ENCODE measurements at regions not wholly inside any gene's neighbourhood (a gene's known extent, or its start where the extent isn't known, plus 50 kb on each side); places are given as distances from the start of the nearest gene placed in this dataset.
"Not testable (repeated sequence)": the region's sequence is repeated elsewhere in the genome, so short reads cannot be mapped to it uniquely, and the experiment has no call there.

GRCh38 chr17:70562137-70562536 is 392.8 kb downstream of the KCNJ2 start:
- intact Hi-C loops (cut with micrococcal nuclease), result no loop called here
- Mint-ChIP-seq H3K27me3 (no peaks in the 10 kb centered on the region), H3K4me3 (no peak overlapping the region), H3K27ac (no peak overlapping the region), H3K4me1 (ENCODE audit: low read depth) (peaks cover 6% of the 10 kb centered on the region), H3K36me3 (ENCODE audit: low read depth) (no peaks in the 10 kb centered on the region), H3K9me3 (no peaks in the 10 kb centered on the region)

DNA sequence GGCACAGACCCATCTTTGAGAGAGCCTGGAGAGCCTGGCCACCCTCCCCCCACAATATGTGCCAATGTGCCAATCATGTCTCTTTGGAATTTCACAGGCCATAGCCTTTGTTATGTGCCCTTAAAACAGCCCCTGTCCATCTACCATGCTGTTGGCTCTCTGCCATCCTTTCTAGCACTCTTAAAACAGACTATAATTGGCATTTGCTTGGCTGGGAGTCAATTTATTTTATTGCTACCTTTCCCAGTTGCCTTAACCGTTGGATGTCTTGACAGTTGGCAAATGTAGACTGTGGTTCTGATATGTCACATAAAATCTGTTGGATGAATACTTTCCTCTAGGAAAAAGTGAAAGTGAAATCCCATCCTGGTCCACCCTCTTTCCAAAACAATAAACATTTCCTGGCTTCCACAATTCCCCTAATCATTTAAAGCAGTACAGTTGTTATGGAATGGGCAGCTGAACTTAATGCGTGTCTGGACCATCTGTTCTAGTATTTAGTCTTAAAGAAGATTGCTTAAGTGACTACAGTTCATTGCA is 394.0 kb downstream of the KCNJ2 start:
- no peak overlapping the region for H3K4me3 Mint-ChIP-seq
- no peaks in the 10 kb centered on the region for H3K36me3 Mint-ChIP-seq (ENCODE audit: low read depth)
- no peaks in the 10 kb centered on the region for H3K9me3 Mint-ChIP-seq
- H3K27ac Mint-ChIP-seq, result no peak overlapping the region
- no peaks in the 10 kb centered on the region for H3K27me3 Mint-ChIP-seq
- peaks cover 6% of the 10 kb centered on the region for H3K4me1 Mint-ChIP-seq (ENCODE audit: low read depth)
- intact Hi-C loops (cut with micrococcal nuclease), result no loop called here

- intact Hi-C loops (cut with micrococcal nuclease), result no loop called here
- Mint-ChIP-seq H3K36me3 (ENCODE audit: low read depth) (no peaks in the 10 kb centered on the region), H3K27me3 (no peaks in the 10 kb centered on the region), H3K4me3 (no peak overlapping the region), H3K4me1 (ENCODE audit: low read depth) (no peaks in the 10 kb centered on the region), H3K27ac (no peak overlapping the region), H3K9me3 (no peaks in the 10 kb centered on the region)
These were observed 394.8 kb downstream of the KCNJ2 start for GRCh38 chr17:70564006-70564620.

DNA sequence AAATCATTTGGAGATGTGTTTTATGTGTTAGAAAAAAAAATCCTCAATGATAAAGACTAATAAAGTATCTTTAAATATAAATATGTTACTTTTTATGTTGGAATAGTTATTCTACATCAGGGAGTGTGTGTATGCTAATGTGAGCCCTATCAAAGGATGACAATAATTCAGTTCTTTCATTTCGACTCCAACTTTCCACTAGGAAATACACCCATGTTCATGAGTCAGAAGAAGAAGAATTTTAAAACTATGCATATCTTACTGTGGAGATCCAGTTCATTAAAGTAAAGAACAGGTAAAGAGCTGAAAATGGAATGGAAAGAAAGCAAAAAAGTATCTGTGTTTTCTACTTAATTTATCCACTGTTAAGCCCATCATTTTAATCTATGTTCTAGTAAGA is 399.8 kb downstream of the KCNJ2 start:
- Mint-ChIP-seq H3K27ac (no peak overlapping the region), H3K27me3 (no peaks in the 10 kb centered on the region), H3K36me3 (ENCODE audit: low read depth) (no peaks in the 10 kb centered on the region), H3K9me3 (no peaks in the 10 kb centered on the region), H3K4me1 (ENCODE audit: low read depth) (no peaks in the 10 kb centered on the region), H3K4me3 (no peak overlapping the region)
- intact Hi-C loops (cut with micrococcal nuclease), result no loop called here

DNA sequence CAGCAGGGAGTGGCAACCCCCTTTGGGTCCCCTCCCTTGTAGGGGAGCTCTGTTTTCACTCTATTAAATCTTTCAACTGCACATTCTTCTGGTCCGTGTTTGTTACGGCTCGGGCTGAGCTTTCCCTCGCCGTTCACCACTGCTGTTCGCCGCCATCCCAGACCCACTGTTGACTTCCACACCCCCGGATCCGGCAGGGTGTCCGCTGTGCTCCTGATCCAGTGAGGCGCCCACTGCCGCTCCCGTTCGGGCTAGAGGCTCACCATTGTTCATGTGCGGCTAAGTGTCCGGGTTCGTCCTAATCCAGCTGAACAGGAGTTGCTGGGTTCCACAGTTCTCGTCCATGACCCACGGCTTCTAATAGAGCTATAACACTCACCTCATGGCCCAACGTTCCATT is 408.1 kb downstream of the KCNJ2 start:
- no peak overlapping the region for H3K27ac Mint-ChIP-seq
- no peaks in the 10 kb centered on the region for H3K4me1 Mint-ChIP-seq (ENCODE audit: low read depth)
- H3K27me3 Mint-ChIP-seq, result no peaks in the 10 kb centered on the region
- intact Hi-C loops (cut with micrococcal nuclease), result no loop called here
- peaks cover 33% of the 10 kb centered on the region for H3K9me3 Mint-ChIP-seq
- H3K36me3 Mint-ChIP-seq (ENCODE audit: low read depth), result no peaks in the 10 kb centered on the region
- no peak overlapping the region for H3K4me3 Mint-ChIP-seq

DNA sequence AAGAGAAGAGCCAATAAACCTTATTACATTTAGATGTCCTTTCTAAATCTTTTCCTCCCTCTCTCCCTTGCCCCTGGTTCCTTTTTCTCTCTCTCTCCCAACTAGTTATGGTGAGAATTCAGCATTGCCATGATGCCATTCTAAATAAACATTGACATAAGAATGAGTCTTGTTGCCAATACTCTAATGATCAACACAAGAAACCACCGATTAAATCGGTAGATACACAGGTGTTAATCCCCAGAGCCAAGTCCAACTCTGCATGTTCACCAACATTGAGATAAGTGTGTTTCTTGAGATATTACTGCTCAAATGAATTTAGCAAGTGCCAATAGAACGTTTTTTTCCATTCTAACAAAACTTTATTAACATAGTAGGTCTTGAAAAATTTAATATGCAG is 412.1 kb downstream of the KCNJ2 start:
- Mint-ChIP-seq H3K27ac (no peak overlapping the region), H3K27me3 (no peaks in the 10 kb centered on the region), H3K9me3 (peaks cover 48% of the 10 kb centered on the region), H3K4me3 (no peak overlapping the region), H3K36me3 (ENCODE audit: low read depth) (no peaks in the 10 kb centered on the region), H3K4me1 (ENCODE audit: low read depth) (no peaks in the 10 kb centered on the region)
- intact Hi-C loops (cut with micrococcal nuclease), result no loop called here

DNA sequence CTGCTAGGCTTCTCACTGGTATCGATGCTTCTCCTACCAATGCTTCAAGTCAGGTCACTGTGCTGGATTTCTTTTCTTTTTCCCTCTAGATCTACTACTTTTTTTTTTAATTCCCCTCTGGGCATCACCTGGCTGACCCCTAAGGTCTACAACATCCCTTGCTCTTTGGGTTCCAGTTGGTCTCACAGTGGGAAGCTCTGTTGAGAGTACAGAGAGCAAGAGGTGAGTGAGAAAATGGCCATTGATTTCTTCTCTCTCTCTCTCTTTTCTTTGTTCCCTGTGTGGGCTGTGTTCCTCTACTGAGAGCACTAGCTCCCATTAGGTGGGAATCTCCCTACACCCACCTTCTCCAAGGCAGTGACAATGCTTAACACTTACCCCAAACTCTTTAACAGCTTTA is 413.4 kb downstream of the KCNJ2 start:
- H3K36me3 Mint-ChIP-seq (ENCODE audit: low read depth), result no peaks in the 10 kb centered on the region
- intact Hi-C loops (cut with micrococcal nuclease), result no loop called here
- peaks cover 35% of the 10 kb centered on the region for H3K9me3 Mint-ChIP-seq

DNA sequence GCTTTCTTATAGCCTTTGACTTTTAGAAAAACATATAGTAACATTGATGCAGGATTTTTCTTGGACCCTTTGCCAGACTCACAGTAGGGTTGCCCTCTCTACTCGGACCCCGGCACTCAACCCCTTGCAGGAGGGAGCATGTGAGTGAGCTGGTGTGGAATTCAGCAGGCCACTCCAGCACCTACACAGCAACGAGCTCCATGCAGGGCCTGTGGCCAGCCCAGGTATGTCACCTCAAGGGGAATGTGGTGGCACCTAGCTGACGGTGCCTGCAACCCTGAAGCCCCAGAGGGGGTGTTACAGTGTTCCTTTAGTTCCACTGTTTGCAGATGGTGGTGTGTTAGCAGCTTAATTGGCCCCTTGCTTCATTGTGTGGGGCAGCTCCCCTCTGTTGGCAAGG is 414.9 kb downstream of the KCNJ2 start:
- no peaks in the 10 kb centered on the region for H3K36me3 Mint-ChIP-seq (ENCODE audit: low read depth)
- no peaks in the 10 kb centered on the region for H3K27me3 Mint-ChIP-seq
- H3K4me1 Mint-ChIP-seq (ENCODE audit: low read depth), result no peaks in the 10 kb centered on the region
- H3K27ac Mint-ChIP-seq, result no peak overlapping the region
- peaks cover 34% of the 10 kb centered on the region for H3K9me3 Mint-ChIP-seq
- intact Hi-C loops (cut with micrococcal nuclease), result no loop called here
- no peak overlapping the region for H3K4me3 Mint-ChIP-seq

More for the DNA sequence above, 413.4 kb downstream of the KCNJ2 start:
- no peaks in the 10 kb centered on the region for H3K27me3 Mint-ChIP-seq
- no peak overlapping the region for H3K27ac Mint-ChIP-seq
- H3K4me3 Mint-ChIP-seq, result no peak overlapping the region
- H3K4me1 Mint-ChIP-seq (ENCODE audit: low read depth), result no peaks in the 10 kb centered on the region

- Mint-ChIP-seq H3K27me3 (no peaks in the 10 kb centered on the region), H3K27ac (no peak overlapping the region), H3K4me3 (no peak overlapping the region), H3K9me3 (peaks cover 19% of the 10 kb centered on the region), H3K36me3 (ENCODE audit: low read depth) (no peaks in the 10 kb centered on the region), H3K4me1 (ENCODE audit: low read depth) (no peaks in the 10 kb centered on the region)
- intact Hi-C loops (cut with micrococcal nuclease), result no loop called here
These were observed 418.7 kb downstream of the KCNJ2 start for GRCh38 chr17:70588003-70588402.

GRCh38 chr17:70597774-70598173 is 428.4 kb downstream of the KCNJ2 start:
- H3K27ac Mint-ChIP-seq, result no peak overlapping the region
- H3K4me3 Mint-ChIP-seq, result no peak overlapping the region
- intact Hi-C loops (cut with micrococcal nuclease), result no loop called here
- no peaks in the 10 kb centered on the region for H3K27me3 Mint-ChIP-seq
- H3K4me1 Mint-ChIP-seq (ENCODE audit: low read depth), result no peaks in the 10 kb centered on the region
- no peaks in the 10 kb centered on the region for H3K36me3 Mint-ChIP-seq (ENCODE audit: low read depth)
- H3K9me3 Mint-ChIP-seq, result no peaks in the 10 kb centered on the region

DNA sequence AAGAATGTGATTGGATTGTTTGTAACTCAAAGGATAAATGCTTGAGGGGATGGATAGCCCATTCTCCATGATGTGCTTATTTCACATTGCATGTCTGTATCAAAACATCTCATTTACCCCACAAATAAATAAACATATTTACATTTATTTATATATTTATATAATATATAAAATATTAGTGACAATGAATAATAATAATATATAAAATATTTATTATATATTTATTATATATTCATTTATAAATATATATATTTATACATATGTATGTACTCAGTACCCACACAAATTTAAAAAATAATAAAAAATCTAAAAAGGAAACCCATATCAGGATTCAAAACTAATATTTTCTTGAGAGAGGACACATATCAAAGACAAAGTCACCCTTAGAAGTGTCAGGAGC is 429.9 kb downstream of the KCNJ2 start:
- Mint-ChIP-seq H3K9me3 (no peaks in the 10 kb centered on the region), H3K4me1 (ENCODE audit: low read depth) (no peaks in the 10 kb centered on the region), H3K27me3 (no peaks in the 10 kb centered on the region), H3K36me3 (ENCODE audit: low read depth) (no peaks in the 10 kb centered on the region), H3K27ac (no peak overlapping the region), H3K4me3 (no peak overlapping the region)
- intact Hi-C loops (cut with micrococcal nuclease), result no loop called here

- intact Hi-C loops (cut with micrococcal nuclease); H3K36me3 Mint-ChIP-seq (ENCODE audit: low read depth); H3K9me3 Mint-ChIP-seq; H3K27me3 Mint-ChIP-seq; H3K4me3 Mint-ChIP-seq; H3K4me1 Mint-ChIP-seq (ENCODE audit: low read depth); H3K27ac Mint-ChIP-seq: not testable (repeated sequence)
These were observed 430.6 kb downstream of the KCNJ2 start for GRCh38 chr17:70599945-70600344.

DNA sequence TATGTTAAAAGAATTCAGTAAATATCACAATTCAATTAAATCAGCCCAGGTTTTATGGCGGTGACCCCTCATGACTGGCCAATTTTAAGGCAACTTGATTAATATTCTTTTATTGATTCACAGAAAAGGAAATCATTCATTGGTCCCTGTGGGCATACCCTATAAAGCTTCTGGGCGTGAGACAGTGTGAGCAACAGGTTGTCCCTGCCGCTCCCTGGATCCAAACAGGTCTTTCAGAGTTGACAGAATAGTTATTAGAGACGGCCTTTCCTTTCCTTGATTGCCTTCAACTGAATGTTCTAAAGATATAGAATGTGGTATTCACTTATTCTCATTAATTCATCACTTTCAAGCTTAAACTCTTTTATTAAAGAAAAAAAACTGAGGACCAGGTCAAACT is 433.9 kb downstream of the KCNJ2 start:
- intact Hi-C loops (cut with micrococcal nuclease), result no loop called here
- no peaks in the 10 kb centered on the region for H3K36me3 Mint-ChIP-seq (ENCODE audit: low read depth)
- H3K9me3 Mint-ChIP-seq, result no peaks in the 10 kb centered on the region
- H3K4me3 Mint-ChIP-seq, result no peak overlapping the region
- H3K27me3 Mint-ChIP-seq, result no peaks in the 10 kb centered on the region
- H3K27ac Mint-ChIP-seq, result no peak overlapping the region
- no peaks in the 10 kb centered on the region for H3K4me1 Mint-ChIP-seq (ENCODE audit: low read depth)

DNA sequence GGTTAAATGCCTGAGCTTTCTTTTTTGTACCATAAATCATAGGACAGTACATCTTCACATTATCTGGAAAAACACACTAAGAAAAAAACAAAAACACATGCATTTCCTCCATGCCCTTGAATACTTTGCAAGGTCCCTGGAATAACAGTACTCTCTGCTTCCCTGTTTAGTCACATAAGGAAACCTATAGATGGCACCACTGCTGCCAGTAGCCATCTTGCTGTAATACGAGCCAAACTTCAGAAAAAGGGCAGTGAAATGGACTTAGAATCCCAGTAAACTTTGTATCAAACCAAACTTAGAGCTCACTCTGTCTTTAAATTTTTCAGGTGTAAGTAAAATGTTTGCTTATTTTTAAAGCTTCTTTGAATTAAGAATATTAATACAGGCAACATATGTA is 435.5 kb downstream of the KCNJ2 start:
- H3K4me3 Mint-ChIP-seq, result no peak overlapping the region
- H3K9me3 Mint-ChIP-seq, result no peaks in the 10 kb centered on the region
- intact Hi-C loops (cut with micrococcal nuclease), result no loop called here
- no peak overlapping the region for H3K27ac Mint-ChIP-seq
- no peaks in the 10 kb centered on the region for H3K27me3 Mint-ChIP-seq
- no peaks in the 10 kb centered on the region for H3K4me1 Mint-ChIP-seq (ENCODE audit: low read depth)
- H3K36me3 Mint-ChIP-seq (ENCODE audit: low read depth), result no peaks in the 10 kb centered on the region

DNA sequence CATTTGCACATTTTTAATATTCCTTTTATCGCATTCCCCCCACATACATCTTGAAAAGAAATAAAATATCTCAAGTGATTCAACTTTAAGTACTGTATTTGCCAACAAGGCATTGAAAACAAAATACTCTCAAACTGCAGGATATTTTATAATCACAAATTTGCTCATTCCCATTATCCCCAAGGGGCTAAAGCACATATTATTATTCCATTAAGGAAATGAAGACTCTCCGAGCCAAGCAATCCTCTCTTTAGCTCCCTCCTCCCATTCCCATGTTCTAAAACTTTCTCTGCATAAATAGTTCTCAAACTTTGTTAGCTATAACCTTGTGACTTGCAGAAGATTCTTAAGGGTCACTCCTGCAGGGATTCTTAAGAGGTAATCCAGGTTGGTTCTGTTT is 436.8 kb downstream of the KCNJ2 start:
- Mint-ChIP-seq H3K27me3 (no peaks in the 10 kb centered on the region), H3K27ac (no peak overlapping the region), H3K4me1 (ENCODE audit: low read depth) (no peaks in the 10 kb centered on the region), H3K4me3 (no peak overlapping the region), H3K9me3 (no peaks in the 10 kb centered on the region), H3K36me3 (ENCODE audit: low read depth) (no peaks in the 10 kb centered on the region)
- intact Hi-C loops (cut with micrococcal nuclease), result no loop called here

Measured in dendritic cell treated with granulocyte-macrophage colony-stimulating factor and Interleukin-4, amounts not matched to agents 40 ng/mL and 50 ng/mL, for 4 days (primary cell).